ENCODE measurements at regions not wholly inside any gene's neighbourhood (a gene's known extent, or its start where the extent isn't known, plus 50 kb on each side); places are given as distances from the start of the nearest gene placed in this dataset.

DNA sequence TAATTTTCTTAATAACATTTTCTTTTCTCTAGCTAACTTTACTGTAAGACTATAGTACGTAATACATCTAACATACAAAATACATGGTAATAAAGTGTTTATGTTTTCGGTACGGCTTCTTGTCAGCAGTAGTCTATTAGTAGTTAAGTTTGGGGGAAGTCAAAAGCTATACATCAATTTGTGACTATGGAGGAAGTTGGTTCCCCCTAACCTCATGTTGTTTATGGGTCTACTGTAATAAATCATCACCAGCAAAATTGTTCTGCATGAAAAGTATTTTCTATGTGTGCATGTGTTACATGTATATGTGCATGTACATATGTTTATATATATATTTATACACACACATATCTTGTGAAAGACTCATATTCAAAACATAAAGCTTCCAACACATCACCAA is 303.0 kb downstream of the TRIB2 start (continued):
- TF ChIP-seq, protein P1, sequence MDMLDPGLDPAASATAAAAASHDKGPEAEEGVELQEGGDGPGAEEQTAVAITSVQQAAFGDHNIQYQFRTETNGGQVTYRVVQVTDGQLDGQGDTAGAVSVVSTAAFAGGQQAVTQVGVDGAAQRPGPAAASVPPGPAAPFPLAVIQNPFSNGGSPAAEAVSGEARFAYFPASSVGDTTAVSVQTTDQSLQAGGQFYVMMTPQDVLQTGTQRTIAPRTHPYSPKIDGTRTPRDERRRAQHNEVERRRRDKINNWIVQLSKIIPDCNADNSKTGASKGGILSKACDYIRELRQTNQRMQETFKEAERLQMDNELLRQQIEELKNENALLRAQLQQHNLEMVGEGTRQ (CRISPR knock-in tag; IDR thresholded peaks at IDR 0.05), result no peak
- TF ChIP-seq RELA (CRISPR knock-in tag; IDR thresholded peaks at IDR 0.05; ENCODE audit: borderline replicate concordance) (no peak), NR2C2 (CRISPR knock-in tag; IDR thresholded peaks at IDR 0.05) (no peak), ZNF121 (CRISPR knock-in tag; IDR thresholded peaks at IDR 0.05) (no peak)

DNA sequence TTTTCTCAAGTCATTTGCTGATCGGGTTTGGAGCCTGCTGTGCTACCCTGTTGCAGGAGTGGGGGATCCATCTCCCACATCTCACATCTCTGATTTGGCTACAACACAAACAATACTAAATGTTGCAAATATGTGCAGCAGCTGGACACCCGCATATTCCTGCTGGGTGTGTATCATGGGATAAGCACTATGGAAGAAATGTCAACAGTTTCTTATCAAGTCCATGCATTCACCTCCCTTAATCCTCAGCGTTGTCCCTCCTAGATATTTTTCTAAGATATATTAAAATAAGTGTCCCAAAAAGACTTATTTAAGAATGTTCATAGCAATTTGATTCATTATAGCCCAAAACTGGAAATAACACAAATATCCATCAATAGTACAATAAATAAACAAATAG is 303.7 kb downstream of the TRIB2 start:
- Mint-ChIP-seq H3K4me3 (no peak overlapping the region), H3K36me3 (no peaks in the 10 kb centered on the region), H3K4me1 (peaks cover 7% of the 10 kb centered on the region), H3K9me3 (no peaks in the 10 kb centered on the region), H3K27me3 (ENCODE audit: low read depth) (no peaks in the 10 kb centered on the region), H3K27ac (no peak overlapping the region)
- TF ChIP-seq ZNF416 (CRISPR knock-in tag; IDR thresholded peaks at IDR 0.05), result no peak
- no peak for TF ChIP-seq CREM (CRISPR knock-in tag; IDR thresholded peaks at IDR 0.05)
- TF ChIP-seq FOXP1 (CRISPR knock-in tag; IDR thresholded peaks at IDR 0.05; ENCODE audit: borderline replicate concordance), result no peak
- TF ChIP-seq, protein P2, sequence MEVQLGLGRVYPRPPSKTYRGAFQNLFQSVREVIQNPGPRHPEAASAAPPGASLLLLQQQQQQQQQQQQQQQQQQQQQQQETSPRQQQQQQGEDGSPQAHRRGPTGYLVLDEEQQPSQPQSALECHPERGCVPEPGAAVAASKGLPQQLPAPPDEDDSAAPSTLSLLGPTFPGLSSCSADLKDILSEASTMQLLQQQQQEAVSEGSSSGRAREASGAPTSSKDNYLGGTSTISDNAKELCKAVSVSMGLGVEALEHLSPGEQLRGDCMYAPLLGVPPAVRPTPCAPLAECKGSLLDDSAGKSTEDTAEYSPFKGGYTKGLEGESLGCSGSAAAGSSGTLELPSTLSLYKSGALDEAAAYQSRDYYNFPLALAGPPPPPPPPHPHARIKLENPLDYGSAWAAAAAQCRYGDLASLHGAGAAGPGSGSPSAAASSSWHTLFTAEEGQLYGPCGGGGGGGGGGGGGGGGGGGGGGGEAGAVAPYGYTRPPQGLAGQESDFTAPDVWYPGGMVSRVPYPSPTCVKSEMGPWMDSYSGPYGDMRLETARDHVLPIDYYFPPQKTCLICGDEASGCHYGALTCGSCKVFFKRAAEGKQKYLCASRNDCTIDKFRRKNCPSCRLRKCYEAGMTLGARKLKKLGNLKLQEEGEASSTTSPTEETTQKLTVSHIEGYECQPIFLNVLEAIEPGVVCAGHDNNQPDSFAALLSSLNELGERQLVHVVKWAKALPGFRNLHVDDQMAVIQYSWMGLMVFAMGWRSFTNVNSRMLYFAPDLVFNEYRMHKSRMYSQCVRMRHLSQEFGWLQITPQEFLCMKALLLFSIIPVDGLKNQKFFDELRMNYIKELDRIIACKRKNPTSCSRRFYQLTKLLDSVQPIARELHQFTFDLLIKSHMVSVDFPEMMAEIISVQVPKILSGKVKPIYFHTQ (CRISPR knock-in tag; IDR thresholded peaks at IDR 0.05), result no peak
- TF ChIP-seq ELF4 (CRISPR knock-in tag; IDR thresholded peaks at IDR 0.05; ENCODE audit: low read depth), result no peak
- TF ChIP-seq, protein P3, sequence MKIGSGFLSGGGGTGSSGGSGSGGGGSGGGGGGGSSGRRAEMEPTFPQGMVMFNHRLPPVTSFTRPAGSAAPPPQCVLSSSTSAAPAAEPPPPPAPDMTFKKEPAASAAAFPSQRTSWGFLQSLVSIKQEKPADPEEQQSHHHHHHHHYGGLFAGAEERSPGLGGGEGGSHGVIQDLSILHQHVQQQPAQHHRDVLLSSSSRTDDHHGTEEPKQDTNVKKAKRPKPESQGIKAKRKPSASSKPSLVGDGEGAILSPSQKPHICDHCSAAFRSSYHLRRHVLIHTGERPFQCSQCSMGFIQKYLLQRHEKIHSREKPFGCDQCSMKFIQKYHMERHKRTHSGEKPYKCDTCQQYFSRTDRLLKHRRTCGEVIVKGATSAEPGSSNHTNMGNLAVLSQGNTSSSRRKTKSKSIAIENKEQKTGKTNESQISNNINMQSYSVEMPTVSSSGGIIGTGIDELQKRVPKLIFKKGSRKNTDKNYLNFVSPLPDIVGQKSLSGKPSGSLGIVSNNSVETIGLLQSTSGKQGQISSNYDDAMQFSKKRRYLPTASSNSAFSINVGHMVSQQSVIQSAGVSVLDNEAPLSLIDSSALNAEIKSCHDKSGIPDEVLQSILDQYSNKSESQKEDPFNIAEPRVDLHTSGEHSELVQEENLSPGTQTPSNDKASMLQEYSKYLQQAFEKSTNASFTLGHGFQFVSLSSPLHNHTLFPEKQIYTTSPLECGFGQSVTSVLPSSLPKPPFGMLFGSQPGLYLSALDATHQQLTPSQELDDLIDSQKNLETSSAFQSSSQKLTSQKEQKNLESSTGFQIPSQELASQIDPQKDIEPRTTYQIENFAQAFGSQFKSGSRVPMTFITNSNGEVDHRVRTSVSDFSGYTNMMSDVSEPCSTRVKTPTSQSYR (CRISPR knock-in tag; IDR thresholded peaks at IDR 0.05), result no peak
- TF ChIP-seq ZNF317 (CRISPR knock-in tag; IDR thresholded peaks at IDR 0.05; ENCODE audit: borderline replicate concordance, low read depth), result no peak
- TF ChIP-seq ZNF396 (CRISPR knock-in tag; IDR thresholded peaks at IDR 0.05; ENCODE audit: borderline replicate concordance), result no peak
- TF ChIP-seq JAZF1 (CRISPR knock-in tag; IDR thresholded peaks at IDR 0.05), result no peak
- TF ChIP-seq NFATC4 (CRISPR knock-in tag; IDR thresholded peaks at IDR 0.05), result no peak
- TF ChIP-seq, protein P4, sequence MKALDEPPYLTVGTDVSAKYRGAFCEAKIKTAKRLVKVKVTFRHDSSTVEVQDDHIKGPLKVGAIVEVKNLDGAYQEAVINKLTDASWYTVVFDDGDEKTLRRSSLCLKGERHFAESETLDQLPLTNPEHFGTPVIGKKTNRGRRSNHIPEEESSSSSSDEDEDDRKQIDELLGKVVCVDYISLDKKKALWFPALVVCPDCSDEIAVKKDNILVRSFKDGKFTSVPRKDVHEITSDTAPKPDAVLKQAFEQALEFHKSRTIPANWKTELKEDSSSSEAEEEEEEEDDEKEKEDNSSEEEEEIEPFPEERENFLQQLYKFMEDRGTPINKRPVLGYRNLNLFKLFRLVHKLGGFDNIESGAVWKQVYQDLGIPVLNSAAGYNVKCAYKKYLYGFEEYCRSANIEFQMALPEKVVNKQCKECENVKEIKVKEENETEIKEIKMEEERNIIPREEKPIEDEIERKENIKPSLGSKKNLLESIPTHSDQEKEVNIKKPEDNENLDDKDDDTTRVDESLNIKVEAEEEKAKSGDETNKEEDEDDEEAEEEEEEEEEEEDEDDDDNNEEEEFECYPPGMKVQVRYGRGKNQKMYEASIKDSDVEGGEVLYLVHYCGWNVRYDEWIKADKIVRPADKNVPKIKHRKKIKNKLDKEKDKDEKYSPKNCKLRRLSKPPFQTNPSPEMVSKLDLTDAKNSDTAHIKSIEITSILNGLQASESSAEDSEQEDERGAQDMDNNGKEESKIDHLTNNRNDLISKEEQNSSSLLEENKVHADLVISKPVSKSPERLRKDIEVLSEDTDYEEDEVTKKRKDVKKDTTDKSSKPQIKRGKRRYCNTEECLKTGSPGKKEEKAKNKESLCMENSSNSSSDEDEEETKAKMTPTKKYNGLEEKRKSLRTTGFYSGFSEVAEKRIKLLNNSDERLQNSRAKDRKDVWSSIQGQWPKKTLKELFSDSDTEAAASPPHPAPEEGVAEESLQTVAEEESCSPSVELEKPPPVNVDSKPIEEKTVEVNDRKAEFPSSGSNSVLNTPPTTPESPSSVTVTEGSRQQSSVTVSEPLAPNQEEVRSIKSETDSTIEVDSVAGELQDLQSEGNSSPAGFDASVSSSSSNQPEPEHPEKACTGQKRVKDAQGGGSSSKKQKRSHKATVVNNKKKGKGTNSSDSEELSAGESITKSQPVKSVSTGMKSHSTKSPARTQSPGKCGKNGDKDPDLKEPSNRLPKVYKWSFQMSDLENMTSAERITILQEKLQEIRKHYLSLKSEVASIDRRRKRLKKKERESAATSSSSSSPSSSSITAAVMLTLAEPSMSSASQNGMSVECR (CRISPR knock-in tag; IDR thresholded peaks at IDR 0.05; ENCODE audit: borderline replicate concordance), result no peak
- TF ChIP-seq, protein P5, sequence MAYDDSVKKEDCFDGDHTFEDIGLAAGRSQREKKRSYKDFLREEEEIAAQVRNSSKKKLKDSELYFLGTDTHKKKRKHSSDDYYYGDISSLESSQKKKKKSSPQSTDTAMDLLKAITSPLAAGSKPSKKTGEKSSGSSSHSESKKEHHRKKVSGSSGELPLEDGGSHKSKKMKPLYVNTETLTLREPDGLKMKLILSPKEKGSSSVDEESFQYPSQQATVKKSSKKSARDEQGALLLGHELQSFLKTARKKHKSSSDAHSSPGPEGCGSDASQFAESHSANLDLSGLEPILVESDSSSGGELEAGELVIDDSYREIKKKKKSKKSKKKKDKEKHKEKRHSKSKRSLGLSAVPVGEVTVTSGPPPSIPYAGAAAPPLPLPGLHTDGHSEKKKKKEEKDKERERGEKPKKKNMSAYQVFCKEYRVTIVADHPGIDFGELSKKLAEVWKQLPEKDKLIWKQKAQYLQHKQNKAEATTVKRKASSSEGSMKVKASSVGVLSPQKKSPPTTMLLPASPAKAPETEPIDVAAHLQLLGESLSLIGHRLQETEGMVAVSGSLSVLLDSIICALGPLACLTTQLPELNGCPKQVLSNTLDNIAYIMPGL (CRISPR knock-in tag; IDR thresholded peaks at IDR 0.05), result no peak
- ATAC-seq, result no peak
- POLR2A ChIA-PET, result no interaction called here
- CTCF ChIA-PET, result interaction anchor here (0.9 kb wide), 1 partner anchor 14 kb away, joined by 3 read pairs; no protein-coding TSS in a partner anchor
- no peak for DNase-seq (ENCODE audit: low spot score)

All from WTC11 (cell line).